Embryonic facial prominence (tissue), 1 donor: ENCODE measurements at regions not wholly inside any gene's neighbourhood (a gene's known extent, or its start where the extent isn't known, plus 50 kb on each side); places are given as distances from the start of the nearest gene placed in this dataset.
"Not testable (repeated sequence)": the region's sequence is repeated elsewhere in the genome, so short reads cannot be mapped to it uniquely, and the experiment has no call there.

Source experiments
- DNase-seq: peaks from one replicate; pipeline ENCODE4 v3.0.0-alpha.2; 2016; ENCODE audit errors: extremely low spot score

GRCh38 chr13:105874814-105875213, 660.6 kb downstream of the EFNB2 start:
- no peak for DNase-seq

- DNase-seq: no peak
Measured at GRCh38 chr13:105871768-105872167, 663.7 kb downstream of the EFNB2 start.

- no peak for DNase-seq
Measured at GRCh38 chr13:105871326-105871725, 664.1 kb downstream of the EFNB2 start.

GRCh38 chr13:105863300-105863920, 672.1 kb downstream of the EFNB2 start:
- no peak for DNase-seq

GRCh38 chr13:105848494-105848893, 687.0 kb downstream of the EFNB2 start:
- peak; percentile 7 for DNase-seq

- no peak for DNase-seq
Measured at GRCh38 chr13:105847527-105848291, 687.8 kb downstream of the EFNB2 start.

- no peak for DNase-seq
Measured at GRCh38 chr13:105846923-105847322, 688.5 kb downstream of the EFNB2 start.

GRCh38 chr13:105841286-105841685, 694.2 kb downstream of the EFNB2 start:
- no peak for DNase-seq

GRCh38 chr13:105838231-105838630, 697.2 kb downstream of the EFNB2 start:
- no peak for DNase-seq

GRCh38 chr13:105837295-105837694, 698.2 kb downstream of the EFNB2 start:
- DNase-seq: not testable (repeated sequence)

GRCh38 chr13:105830821-105831220, 704.6 kb downstream of the EFNB2 start:
- no peak for DNase-seq

- no peak for DNase-seq
Measured at GRCh38 chr13:105827111-105827809, 708.2 kb downstream of the EFNB2 start.

- no peak for DNase-seq
Measured at GRCh38 chr13:105825071-105825470, 710.4 kb downstream of the EFNB2 start.

GRCh38 chr13:105821337-105821736, 714.1 kb downstream of the EFNB2 start:
- DNase-seq: no peak

GRCh38 chr13:105820415-105820814, 715.0 kb downstream of the EFNB2 start:
- no peak for DNase-seq

GRCh38 chr13:105817498-105817897, 718.0 kb downstream of the EFNB2 start:
- DNase-seq: no peak

- no peak for DNase-seq
Measured at GRCh38 chr13:105816994-105817393, 718.5 kb downstream of the EFNB2 start.

- DNase-seq: no peak
Measured at GRCh38 chr13:105814902-105815250, 720.6 kb downstream of the EFNB2 start.

GRCh38 chr13:105814219-105814901, 721.1 kb downstream of the EFNB2 start:
- DNase-seq: no peak

GRCh38 chr13:105806628-105806920, 728.9 kb downstream of the EFNB2 start:
- no peak for DNase-seq

GRCh38 chr13:105805892-105806627, 729.4 kb downstream of the EFNB2 start:
- no peak for DNase-seq
